H7 (cell line): ENCODE measurements at regions not wholly inside any gene's neighbourhood (a gene's known extent, or its start where the extent isn't known, plus 50 kb on each side); places are given as distances from the start of the nearest gene placed in this dataset.

Source experiments
- DNase-seq: peaks from one replicate; pipeline ENCODE4 v3.0.0; 2012
- H3K27me3 ChIP-seq: 2 replicates; pipeline ENCODE4 v1.6.0; 2011; ENCODE audit warnings: mild to moderate bottlenecking, low read length; ENCODE audit not compliant: control insufficient read depth, insufficient read depth
- H3K36me3 ChIP-seq: replicated peaks from 2 replicates; pipeline ENCODE4 v1.5.1; 2011; ENCODE audit warnings: low read length; ENCODE audit not compliant: control insufficient read depth, insufficient read depth
- H3K4me3 ChIP-seq: 2 replicates; pipeline ENCODE4 v1.5.1; 2011; ENCODE audit warnings: low read depth, mild to moderate bottlenecking, control low read depth, low read length, moderate library complexity; ENCODE audit not compliant: insufficient read depth

- DNase-seq, result no peak
- H3K27me3 ChIP-seq, result no peaks in the 10 kb centered on the region
- no peaks in the 10 kb centered on the region for H3K36me3 ChIP-seq
- H3K4me3 ChIP-seq, result no peak overlapping the region
These were observed 107.0 kb upstream of the CTSO start for GRCh38 chr4:156060661-156061060.

- no peak for DNase-seq
- no peaks in the 10 kb centered on the region for H3K27me3 ChIP-seq
- H3K4me3 ChIP-seq, result no peak overlapping the region
- H3K36me3 ChIP-seq, result no peaks in the 10 kb centered on the region
These were observed 99.5 kb upstream of the CTSO start for GRCh38 chr4:156053174-156053573.

GRCh38 chr4:156052116-156052515 lies 98.5 kb upstream of the CTSO start:
- H3K4me3 ChIP-seq, result no peak overlapping the region
- DNase-seq, result no peak
- no peaks in the 10 kb centered on the region for H3K36me3 ChIP-seq
- no peaks in the 10 kb centered on the region for H3K27me3 ChIP-seq

GRCh38 chr4:156038772-156039171 lies 85.1 kb upstream of the CTSO start:
- no peak for DNase-seq
- Histone ChIP-seq H3K27me3 (no peaks in the 10 kb centered on the region), H3K4me3 (no peak overlapping the region), H3K36me3 (no peaks in the 10 kb centered on the region)

- Histone ChIP-seq H3K4me3 (no peak overlapping the region), H3K27me3 (no peaks in the 10 kb centered on the region), H3K36me3 (no peaks in the 10 kb centered on the region)
- DNase-seq, result no peak
These were observed 82.8 kb upstream of the CTSO start for GRCh38 chr4:156036496-156036895.

GRCh38 chr4:156029691-156030090 lies 76.0 kb upstream of the CTSO start:
- no peak for DNase-seq
- Histone ChIP-seq H3K36me3 (no peaks in the 10 kb centered on the region), H3K27me3 (no peaks in the 10 kb centered on the region), H3K4me3 (no peak overlapping the region)

GRCh38 chr4:156021298-156021697 lies 67.6 kb upstream of the CTSO start:
- no peak for DNase-seq
- no peaks in the 10 kb centered on the region for H3K36me3 ChIP-seq

GRCh38 chr4:156019246-156019645 lies 65.6 kb upstream of the CTSO start:
- H3K4me3 ChIP-seq, result no peak overlapping the region
- no peaks in the 10 kb centered on the region for H3K36me3 ChIP-seq
- no peak for DNase-seq
- H3K27me3 ChIP-seq, result no peaks in the 10 kb centered on the region

More at GRCh38 chr4:156021298-156021697, 67.6 kb upstream of the CTSO start:
- Histone ChIP-seq H3K4me3 (no peak overlapping the region), H3K27me3 (no peaks in the 10 kb centered on the region)

GRCh38 chr4:156018383-156018782 lies 64.7 kb upstream of the CTSO start:
- Histone ChIP-seq H3K4me3 (no peak overlapping the region), H3K36me3 (no peaks in the 10 kb centered on the region), H3K27me3 (no peaks in the 10 kb centered on the region)
- no peak for DNase-seq

- H3K27me3 ChIP-seq, result no peaks in the 10 kb centered on the region
- no peaks in the 10 kb centered on the region for H3K36me3 ChIP-seq
- no peak for DNase-seq
- no peak overlapping the region for H3K4me3 ChIP-seq
These were observed 62.1 kb upstream of the CTSO start for GRCh38 chr4:156015781-156016180.

GRCh38 chr4:156006192-156006591 lies 52.5 kb upstream of the CTSO start:
- Histone ChIP-seq H3K36me3 (no peaks in the 10 kb centered on the region), H3K4me3 (no peak overlapping the region), H3K27me3 (no peaks in the 10 kb centered on the region; the same call in 1 of the 2 replicates)
- DNase-seq, result no peak
